ENCODE measurements at regions not wholly inside any gene's neighbourhood (a gene's known extent, or its start where the extent isn't known, plus 50 kb on each side); places are given as distances from the start of the nearest gene placed in this dataset.
A peak's percentile ranks its signal among the peaks of the same experiment; 100 is the strongest.
"Not testable (repeated sequence)": the region's sequence is repeated elsewhere in the genome, so short reads cannot be mapped to it uniquely, and the experiment has no call there.

DNA sequence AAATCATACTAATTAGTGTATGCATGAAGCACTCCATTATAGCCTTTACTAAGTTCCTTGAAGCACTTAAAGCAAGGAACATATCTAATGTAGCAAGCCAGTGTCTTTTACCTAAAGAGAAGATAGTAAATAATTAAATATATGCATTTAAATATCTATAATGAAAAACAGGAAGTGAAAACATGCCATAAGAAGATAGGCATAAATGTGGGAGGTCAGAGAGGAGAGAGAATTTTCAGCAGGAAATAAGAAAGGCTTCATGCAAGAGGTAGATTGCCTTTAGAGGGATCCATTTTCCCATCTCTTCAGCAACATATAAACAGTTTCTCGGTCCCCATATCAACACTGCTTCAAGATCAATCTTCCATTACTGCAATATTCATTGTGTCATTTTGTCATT is 599.8 kb downstream of the FRK start:
- no peak for TF ChIP-seq YY1 (IDR thresholded peaks at IDR 0.05; ENCODE audit: insufficient read depth, insufficient read length)
- no peak for TF ChIP-seq ZNF274 (IDR thresholded peaks at IDR 0.05; ENCODE audit: low read depth, low read length)
- TF ChIP-seq SUZ12 (IDR thresholded peaks at IDR 0.05; ENCODE audit: extremely low read depth, insufficient read depth, insufficient read length), result no peak
- H3K4me1 ChIP-seq (ENCODE audit: insufficient read depth, insufficient read length), result no peaks in the 10 kb centered on the region
- no peaks in the 10 kb centered on the region for H3K9me3 ChIP-seq (ENCODE audit: insufficient read depth, low read length)
- no peak overlapping the region for H3K9ac ChIP-seq (ENCODE audit: insufficient read length, low read depth)
- H3K36me3 ChIP-seq (ENCODE audit: insufficient read depth, insufficient read length, low read length), result no peaks in the 10 kb centered on the region
- no peak for DNase-seq (ENCODE audit: low read depth, low spot score)
- no peaks in the 10 kb centered on the region for H3K27me3 ChIP-seq (ENCODE audit: insufficient read depth, insufficient read length)
- H3K4me3 ChIP-seq (ENCODE audit: insufficient read length, low read depth), result no peak overlapping the region

DNA sequence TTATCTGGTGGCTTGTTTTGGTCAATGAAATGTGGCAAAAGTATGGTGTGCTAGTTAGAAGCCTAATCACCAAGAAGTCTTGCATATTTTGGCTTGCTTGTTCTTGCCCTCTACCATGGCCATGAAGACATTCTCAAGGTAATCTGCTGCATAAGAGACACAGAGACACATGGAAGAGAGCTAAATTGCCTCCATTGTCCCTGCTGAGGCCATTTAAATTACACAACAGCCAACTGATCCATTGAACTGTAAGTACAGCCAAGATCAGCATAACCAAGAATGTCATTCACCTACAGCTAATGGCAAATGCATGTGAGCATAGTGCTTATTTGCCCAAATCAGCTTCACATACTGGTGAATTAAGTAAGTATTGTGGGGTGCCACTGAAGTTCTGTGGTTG is 603.8 kb downstream of the FRK start:
- Histone ChIP-seq H3K4me3 (ENCODE audit: insufficient read length, low read depth) (no peak overlapping the region), H3K9me3 (ENCODE audit: insufficient read depth, low read length) (no peaks in the 10 kb centered on the region), H3K4me1 (ENCODE audit: insufficient read depth, insufficient read length) (no peaks in the 10 kb centered on the region), H3K27me3 (ENCODE audit: insufficient read depth, insufficient read length) (no peaks in the 10 kb centered on the region), H3K9ac (ENCODE audit: insufficient read length, low read depth) (no peak overlapping the region), H3K36me3 (ENCODE audit: insufficient read depth, insufficient read length, low read length) (no peaks in the 10 kb centered on the region)
- DNase-seq (ENCODE audit: low read depth, low spot score), result peak; percentile 72
- TF ChIP-seq YY1 (IDR thresholded peaks at IDR 0.05; ENCODE audit: insufficient read depth, insufficient read length) (no peak), SUZ12 (IDR thresholded peaks at IDR 0.05; ENCODE audit: extremely low read depth, insufficient read depth, insufficient read length) (no peak), ZNF274 (IDR thresholded peaks at IDR 0.05; ENCODE audit: low read depth, low read length) (no peak)

DNA sequence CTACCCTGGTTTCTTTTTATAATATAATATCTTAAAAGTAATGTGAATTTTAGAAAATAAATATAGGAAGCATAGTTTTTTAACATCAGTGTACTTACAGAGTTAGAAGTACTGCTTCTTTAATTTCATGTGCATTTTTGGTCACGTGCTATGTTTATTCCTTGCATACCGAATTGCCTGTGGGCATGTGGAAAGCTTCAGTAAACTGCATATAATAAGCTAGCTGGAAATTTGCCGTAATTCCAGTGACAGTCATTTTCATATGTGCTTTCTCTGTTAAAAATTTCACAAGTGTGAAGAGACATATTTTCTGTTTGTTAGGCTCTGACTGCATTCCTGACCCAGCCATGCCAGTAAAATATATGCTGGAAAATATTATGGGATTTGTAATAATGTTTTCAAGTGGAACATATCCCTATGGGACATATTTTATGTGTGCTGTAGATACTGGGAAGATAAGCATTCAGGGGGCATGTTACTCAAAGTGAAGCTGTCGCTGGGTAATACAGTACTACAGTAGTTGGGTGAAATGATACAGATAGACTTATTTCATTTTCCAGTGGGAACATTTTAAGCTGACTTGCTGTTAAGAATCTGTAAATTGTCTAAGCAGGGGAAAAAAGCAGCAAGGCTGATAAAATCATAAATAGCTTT is 616.7 kb downstream of the FRK start:
- no peaks in the 10 kb centered on the region for H3K9me3 ChIP-seq (ENCODE audit: insufficient read depth, low read length)
- H3K4me1 ChIP-seq (ENCODE audit: insufficient read depth, insufficient read length), result no peaks in the 10 kb centered on the region
- no peaks in the 10 kb centered on the region for H3K27me3 ChIP-seq (ENCODE audit: insufficient read depth, insufficient read length)
- H3K9ac ChIP-seq (ENCODE audit: insufficient read length, low read depth), result no peak overlapping the region
- no peaks in the 10 kb centered on the region for H3K36me3 ChIP-seq (ENCODE audit: insufficient read depth, insufficient read length, low read length)
- TF ChIP-seq ZNF274 (IDR thresholded peaks at IDR 0.05; ENCODE audit: low read depth, low read length) (no peak), YY1 (IDR thresholded peaks at IDR 0.05; ENCODE audit: insufficient read depth, insufficient read length) (no peak), SUZ12 (IDR thresholded peaks at IDR 0.05; ENCODE audit: extremely low read depth, insufficient read depth, insufficient read length) (no peak)
- H3K4me3 ChIP-seq (ENCODE audit: insufficient read length, low read depth), result no peak overlapping the region
- DNase-seq (ENCODE audit: low read depth, low spot score), result no peak

DNA sequence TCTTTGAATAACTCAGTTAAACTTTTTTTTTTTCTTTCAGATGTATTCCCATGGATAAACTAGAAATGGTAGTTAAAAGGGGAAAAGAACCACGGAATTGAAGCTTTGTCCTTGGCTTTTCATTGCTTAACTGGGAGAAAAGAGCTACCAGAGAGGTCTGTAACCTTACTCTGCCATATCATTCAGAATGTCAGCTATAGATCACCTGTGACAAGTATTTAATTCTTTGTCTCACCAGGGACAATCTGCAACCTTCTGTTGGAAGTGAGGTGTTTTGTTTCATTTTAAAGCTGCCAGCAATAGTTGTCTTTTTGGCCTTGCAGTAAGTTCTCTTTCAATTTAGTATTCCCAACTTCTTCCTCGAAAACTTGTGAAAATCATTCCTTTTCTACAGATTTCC is 618.4 kb downstream of the FRK start:
- Histone ChIP-seq H3K27me3 (ENCODE audit: insufficient read depth, insufficient read length) (no peaks in the 10 kb centered on the region), H3K4me1 (ENCODE audit: insufficient read depth, insufficient read length) (no peaks in the 10 kb centered on the region), H3K9me3 (ENCODE audit: insufficient read depth, low read length) (no peaks in the 10 kb centered on the region), H3K36me3 (ENCODE audit: insufficient read depth, insufficient read length, low read length) (no peaks in the 10 kb centered on the region), H3K4me3 (ENCODE audit: insufficient read length, low read depth) (no peak overlapping the region), H3K9ac (ENCODE audit: insufficient read length, low read depth) (no peak overlapping the region)
- DNase-seq (ENCODE audit: low read depth, low spot score), result no peak
- TF ChIP-seq SUZ12 (IDR thresholded peaks at IDR 0.05; ENCODE audit: extremely low read depth, insufficient read depth, insufficient read length) (no peak), YY1 (IDR thresholded peaks at IDR 0.05; ENCODE audit: insufficient read depth, insufficient read length) (no peak), ZNF274 (IDR thresholded peaks at IDR 0.05; ENCODE audit: low read depth, low read length) (no peak)

DNA sequence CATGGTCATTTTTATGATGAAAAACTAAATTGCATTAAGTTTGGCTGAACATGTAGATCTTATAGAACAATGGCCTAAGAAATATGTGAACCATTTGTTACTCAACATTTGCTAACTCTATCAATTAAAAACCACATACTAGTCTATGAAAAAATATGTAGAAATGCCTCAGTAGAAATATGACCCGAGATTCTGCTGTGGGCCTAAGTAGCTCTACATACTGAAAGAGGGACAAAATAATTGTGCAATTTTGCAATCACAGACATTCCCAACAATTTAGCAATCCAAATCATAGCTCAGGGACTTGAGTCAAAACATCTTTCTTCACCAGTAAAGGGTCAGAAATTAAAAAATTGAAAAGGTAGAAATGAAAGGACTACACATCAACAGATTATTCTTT is 619.0 kb downstream of the FRK start:
- Histone ChIP-seq H3K27me3 (ENCODE audit: insufficient read depth, insufficient read length) (no peaks in the 10 kb centered on the region), H3K9me3 (ENCODE audit: insufficient read depth, low read length) (no peaks in the 10 kb centered on the region), H3K4me3 (ENCODE audit: insufficient read length, low read depth) (no peak overlapping the region), H3K36me3 (ENCODE audit: insufficient read depth, insufficient read length, low read length) (no peaks in the 10 kb centered on the region), H3K9ac (ENCODE audit: insufficient read length, low read depth) (no peak overlapping the region), H3K4me1 (ENCODE audit: insufficient read depth, insufficient read length) (no peaks in the 10 kb centered on the region)
- no peak for TF ChIP-seq SUZ12 (IDR thresholded peaks at IDR 0.05; ENCODE audit: extremely low read depth, insufficient read depth, insufficient read length)
- no peak for DNase-seq (ENCODE audit: low read depth, low spot score)

DNA sequence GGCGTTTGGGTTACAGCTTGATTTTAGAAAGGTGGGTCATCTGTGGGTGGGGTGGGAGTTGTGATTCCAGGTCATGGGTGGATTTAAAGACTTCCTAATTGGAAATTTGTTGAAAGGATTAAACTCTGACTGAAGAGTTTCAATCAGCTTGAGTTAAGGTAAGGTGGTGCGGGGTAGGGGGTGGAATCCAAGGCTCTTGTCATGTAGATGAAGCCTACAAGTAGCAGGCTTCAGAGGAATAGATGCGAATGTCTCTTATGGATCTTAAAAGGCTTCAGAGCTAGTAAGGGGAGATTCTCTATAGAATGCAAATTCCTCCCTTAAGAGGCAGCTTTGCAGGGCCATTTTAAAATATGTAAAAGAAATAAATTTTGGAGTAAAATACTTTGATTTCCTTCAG is 645.3 kb downstream of the FRK start:
- Histone ChIP-seq H3K9ac (ENCODE audit: insufficient read length, low read depth) (no peak overlapping the region), H3K36me3 (ENCODE audit: insufficient read depth, insufficient read length, low read length) (no peaks in the 10 kb centered on the region), H3K9me3 (ENCODE audit: insufficient read depth, low read length) (0 out of 2 replicates have a peak, but pooled peaks cover 11% of the 10 kb centered on the region), H3K4me1 (ENCODE audit: insufficient read depth, insufficient read length) (no peaks in the 10 kb centered on the region), H3K4me3 (ENCODE audit: insufficient read length, low read depth) (no peak overlapping the region), H3K27me3 (ENCODE audit: insufficient read depth, insufficient read length) (no peaks in the 10 kb centered on the region)
- DNase-seq (ENCODE audit: low read depth, low spot score), result peak; percentile 72
- TF ChIP-seq YY1 (IDR thresholded peaks at IDR 0.05; ENCODE audit: insufficient read depth, insufficient read length), result no peak
- TF ChIP-seq SUZ12 (IDR thresholded peaks at IDR 0.05; ENCODE audit: extremely low read depth, insufficient read depth, insufficient read length), result no peak
- TF ChIP-seq ZNF274 (IDR thresholded peaks at IDR 0.05; ENCODE audit: low read depth, low read length), result no peak

DNA sequence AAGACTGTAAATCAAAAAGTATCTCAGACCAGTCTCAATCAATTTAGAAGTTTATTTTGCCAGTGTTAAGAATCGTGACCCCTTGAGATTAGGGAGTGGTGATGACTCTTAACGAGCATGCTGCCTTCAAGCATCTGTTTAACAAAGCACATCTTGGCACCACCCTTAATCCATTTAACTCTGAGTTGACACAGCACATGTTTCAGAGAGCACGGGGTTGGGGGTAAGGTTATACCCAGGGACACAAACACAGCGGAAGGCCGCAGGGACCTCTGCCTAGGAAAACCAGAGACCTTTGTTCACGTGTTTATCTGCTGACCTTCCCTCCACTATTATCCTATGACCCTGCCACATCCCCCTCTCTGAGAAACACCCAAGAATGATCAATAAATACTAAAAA is 645.8 kb downstream of the FRK start:
- DNase-seq (ENCODE audit: low read depth, low spot score); H3K4me1 ChIP-seq (ENCODE audit: insufficient read depth, insufficient read length); H3K36me3 ChIP-seq (ENCODE audit: insufficient read depth, insufficient read length, low read length); H3K9ac ChIP-seq (ENCODE audit: insufficient read length, low read depth); H3K4me3 ChIP-seq (ENCODE audit: insufficient read length, low read depth); H3K27me3 ChIP-seq (ENCODE audit: insufficient read depth, insufficient read length): not testable (repeated sequence)
- H3K9me3 ChIP-seq (ENCODE audit: insufficient read depth, low read length), result peaks cover 14% of the 10 kb centered on the region; the same call in 1 of the 2 replicates

DNA sequence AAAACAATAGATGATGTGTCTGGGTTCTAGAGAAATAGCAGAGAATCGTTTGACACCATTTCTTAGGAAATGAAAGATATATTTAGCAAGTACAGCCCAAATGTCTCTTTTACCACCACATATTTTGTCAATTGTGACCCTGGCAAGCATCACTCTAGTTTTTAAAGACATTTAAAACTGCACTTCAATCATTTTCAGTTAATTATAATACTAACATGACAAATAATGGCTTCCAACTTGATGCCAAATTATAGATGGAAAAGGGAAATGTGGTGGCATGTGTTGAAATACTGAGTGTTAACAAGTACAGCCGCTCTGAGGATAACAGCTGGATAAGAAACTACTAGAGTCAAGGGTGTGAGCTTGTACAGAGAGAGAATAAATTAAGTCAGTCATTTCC is 648.9 kb downstream of the FRK start:
- H3K4me1 ChIP-seq (ENCODE audit: insufficient read depth, insufficient read length), result no peaks in the 10 kb centered on the region
- H3K9ac ChIP-seq (ENCODE audit: insufficient read length, low read depth), result no peak overlapping the region
- peaks cover 7% of the 10 kb centered on the region; the same call in 1 of the 2 replicates for H3K9me3 ChIP-seq (ENCODE audit: insufficient read depth, low read length)
- no peak overlapping the region for H3K4me3 ChIP-seq (ENCODE audit: insufficient read length, low read depth)
- no peaks in the 10 kb centered on the region for H3K27me3 ChIP-seq (ENCODE audit: insufficient read depth, insufficient read length)
- no peak for DNase-seq (ENCODE audit: low read depth, low spot score)
- TF ChIP-seq YY1 (IDR thresholded peaks at IDR 0.05; ENCODE audit: insufficient read depth, insufficient read length), result no peak
- no peak for TF ChIP-seq SUZ12 (IDR thresholded peaks at IDR 0.05; ENCODE audit: extremely low read depth, insufficient read depth, insufficient read length)
- TF ChIP-seq ZNF274 (IDR thresholded peaks at IDR 0.05; ENCODE audit: low read depth, low read length), result no peak
- H3K36me3 ChIP-seq (ENCODE audit: insufficient read depth, insufficient read length, low read length), result no peaks in the 10 kb centered on the region
